ENCODE measurements at regions not wholly inside any gene's neighbourhood (a gene's known extent, or its start where the extent isn't known, plus 50 kb on each side); places are given as distances from the start of the nearest gene placed in this dataset.

DNA sequence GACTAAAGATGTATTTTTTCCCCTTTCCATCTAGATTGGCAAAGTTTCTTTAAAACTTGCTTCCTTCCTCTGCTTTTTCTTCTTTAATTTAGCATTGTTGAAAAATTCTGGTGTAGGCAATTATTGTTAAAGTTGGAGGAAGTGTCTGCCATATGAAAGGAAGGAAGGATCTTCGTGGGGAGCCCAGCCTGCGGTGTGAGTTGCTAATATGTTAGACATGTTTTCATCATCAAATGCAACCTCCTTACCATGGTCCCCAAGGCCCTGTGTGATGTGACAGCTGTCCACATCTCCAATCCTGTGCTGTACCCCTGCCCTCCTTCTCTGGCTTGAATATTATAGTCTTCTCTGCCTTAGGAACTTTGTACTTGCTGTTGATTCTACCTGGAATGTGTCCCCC, 81.0 kb upstream of the ZBTB18 start:
- H3K4me1 ChIP-seq: no peaks in the 10 kb centered on the region
- H3K4me3 ChIP-seq: no peak overlapping the region
- H3K9me3 ChIP-seq: no peaks in the 10 kb centered on the region
- no peak for DNase-seq
- intact Hi-C loops (cut with DNase I): no loop called here
- 53 to 82% methylated on average over 2 of the region's 2 CpGs for WGBS, 2 donors
- no peaks in the 10 kb centered on the region for H3K36me3 ChIP-seq
- TF ChIP-seq, protein P1, sequence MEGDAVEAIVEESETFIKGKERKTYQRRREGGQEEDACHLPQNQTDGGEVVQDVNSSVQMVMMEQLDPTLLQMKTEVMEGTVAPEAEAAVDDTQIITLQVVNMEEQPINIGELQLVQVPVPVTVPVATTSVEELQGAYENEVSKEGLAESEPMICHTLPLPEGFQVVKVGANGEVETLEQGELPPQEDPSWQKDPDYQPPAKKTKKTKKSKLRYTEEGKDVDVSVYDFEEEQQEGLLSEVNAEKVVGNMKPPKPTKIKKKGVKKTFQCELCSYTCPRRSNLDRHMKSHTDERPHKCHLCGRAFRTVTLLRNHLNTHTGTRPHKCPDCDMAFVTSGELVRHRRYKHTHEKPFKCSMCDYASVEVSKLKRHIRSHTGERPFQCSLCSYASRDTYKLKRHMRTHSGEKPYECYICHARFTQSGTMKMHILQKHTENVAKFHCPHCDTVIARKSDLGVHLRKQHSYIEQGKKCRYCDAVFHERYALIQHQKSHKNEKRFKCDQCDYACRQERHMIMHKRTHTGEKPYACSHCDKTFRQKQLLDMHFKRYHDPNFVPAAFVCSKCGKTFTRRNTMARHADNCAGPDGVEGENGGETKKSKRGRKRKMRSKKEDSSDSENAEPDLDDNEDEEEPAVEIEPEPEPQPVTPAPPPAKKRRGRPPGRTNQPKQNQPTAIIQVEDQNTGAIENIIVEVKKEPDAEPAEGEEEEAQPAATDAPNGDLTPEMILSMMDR (IDR thresholded peaks at IDR 0.05): no peak
- no peak overlapping the region for H3K27ac ChIP-seq
- peaks cover 0 to 8% (median 0%) of the 10 kb centered on the region in 4 donors for H3K27me3 ChIP-seq

GRCh38 chr1:243968413-243968812, 82.7 kb upstream of the ZBTB18 start:
- no peaks in the 10 kb centered on the region for H3K4me1 ChIP-seq
- H3K27ac ChIP-seq: no peak overlapping the region
- 50 to 51% methylated on average over 5 of the region's 5 CpGs for WGBS, 2 donors
- intact Hi-C loops (cut with DNase I): no loop called here
- H3K36me3 ChIP-seq: no peaks in the 10 kb centered on the region
- TF ChIP-seq POLR2A (IDR thresholded peaks at IDR 0.05): no peak
- TF ChIP-seq, protein P1 (IDR thresholded peaks at IDR 0.05): no peak
- no peak overlapping the region for H3K4me3 ChIP-seq
- H3K27me3 ChIP-seq: no peaks in the 10 kb centered on the region
- DNase-seq: no peak
- H3K9me3 ChIP-seq: no peaks in the 10 kb centered on the region

DNA sequence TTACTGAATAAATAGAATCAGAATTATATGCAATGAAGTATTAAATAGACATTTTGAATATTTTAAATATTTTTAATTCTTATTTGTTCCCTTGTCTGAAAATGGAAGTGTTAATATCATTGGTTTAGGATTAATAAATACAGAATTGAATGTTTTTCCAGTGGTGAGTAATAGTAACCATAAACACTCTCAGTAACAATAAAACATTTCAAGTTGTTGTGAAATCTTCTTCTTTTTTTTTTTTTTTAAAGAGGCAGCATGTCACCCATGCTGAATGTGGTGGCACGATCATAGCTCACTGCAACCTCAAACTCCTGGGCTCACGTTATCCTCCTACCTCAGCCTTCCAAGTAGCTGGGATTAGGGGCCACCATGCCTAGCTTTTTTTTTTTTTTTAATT, 86.2 kb upstream of the ZBTB18 start:
- WGBS, 2 donors: 92 to 93% methylated on average over 2 of the region's 2 CpGs
- intact Hi-C loops (cut with DNase I): no loop called here
- Histone ChIP-seq H3K27me3 (no peaks in the 10 kb centered on the region), H3K4me3 (no peak overlapping the region), H3K9me3 (no peaks in the 10 kb centered on the region), H3K4me1 (no peaks in the 10 kb centered on the region), H3K36me3 (no peaks in the 10 kb centered on the region), H3K27ac (no peak overlapping the region)
- TF ChIP-seq POLR2A (IDR thresholded peaks at IDR 0.05): no peak
- TF ChIP-seq, protein P1 (IDR thresholded peaks at IDR 0.05): no peak
- DNase-seq: no peak

GRCh38 chr1:243963571-243963970, 87.5 kb upstream of the ZBTB18 start:
- no peaks in the 10 kb centered on the region for H3K9me3 ChIP-seq
- H3K27me3 ChIP-seq: no peaks in the 10 kb centered on the region
- 58 to 69% methylated on average over 3 of the region's 3 CpGs for WGBS, 2 donors
- DNase-seq: no peak
- H3K27ac ChIP-seq: no peak overlapping the region
- no peak overlapping the region for H3K4me3 ChIP-seq
- intact Hi-C loops (cut with DNase I): no loop called here
- no peak for TF ChIP-seq POLR2A (IDR thresholded peaks at IDR 0.05)
- TF ChIP-seq, protein P1 (IDR thresholded peaks at IDR 0.05): no peak
- no peaks in the 10 kb centered on the region for H3K4me1 ChIP-seq
- H3K36me3 ChIP-seq: no peaks in the 10 kb centered on the region

DNA sequence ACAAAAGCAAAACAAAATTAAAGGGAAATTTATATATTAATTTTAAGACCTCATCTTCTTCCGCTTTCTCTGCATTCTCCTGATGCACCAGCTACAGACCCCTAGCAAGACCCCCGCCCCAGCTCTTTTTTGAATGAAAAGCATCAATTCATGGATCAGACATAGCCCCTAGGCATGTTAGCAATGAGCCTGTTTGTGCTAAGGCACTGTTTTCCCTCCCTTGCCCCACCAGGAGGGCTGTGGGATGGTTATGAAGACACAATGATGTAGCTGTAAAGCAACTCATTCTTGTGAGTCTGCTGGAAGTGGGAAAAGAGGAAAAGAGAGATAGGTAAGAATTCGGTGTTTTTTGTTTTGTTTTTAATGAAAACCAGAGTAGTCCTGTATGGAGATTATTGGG, 88.5 kb upstream of the ZBTB18 start:
- Histone ChIP-seq H3K9me3 (no peaks in the 10 kb centered on the region), H3K36me3 (no peaks in the 10 kb centered on the region), H3K27me3 (peaks cover 0 to 5% (median 0%) of the 10 kb centered on the region in 4 donors), H3K4me1 (no peaks in the 10 kb centered on the region), H3K4me3 (no peak overlapping the region), H3K27ac (no peak overlapping the region)
- no peak for DNase-seq
- intact Hi-C loops (cut with DNase I): no loop called here
- TF ChIP-seq POLR2A (IDR thresholded peaks at IDR 0.05): no peak
- TF ChIP-seq, protein P1 (IDR thresholded peaks at IDR 0.05): no peak
- 73 to 76% methylated on average over 3 of the region's 3 CpGs for WGBS, 2 donors

All from esophagus squamous epithelium (tissue), 5 donors.